ENCODE measurements at regions not wholly inside any gene's neighbourhood (a gene's known extent, or its start where the extent isn't known, plus 50 kb on each side); places are given as distances from the start of the nearest gene placed in this dataset.
"Not testable (repeated sequence)": the region's sequence is repeated elsewhere in the genome, so short reads cannot be mapped to it uniquely, and the experiment has no call there.

- no peak for DNase-seq
Observed at GRCh38 chr14:34300330-34300729, 161.7 kb downstream of the SPTSSA start.

GRCh38 chr14:34299360-34299759, 162.7 kb downstream of the SPTSSA start:
- no peak for DNase-seq

GRCh38 chr14:34297786-34298520, 164.1 kb downstream of the SPTSSA start:
- no peak for DNase-seq

- DNase-seq = no peak
Observed at GRCh38 chr14:34283590-34283989, 178.4 kb downstream of the SPTSSA start.

GRCh38 chr14:34277191-34277590, 184.8 kb downstream of the SPTSSA start:
- DNase-seq = no peak

- no peak for DNase-seq
Observed at GRCh38 chr14:34275530-34275929, 186.5 kb downstream of the SPTSSA start.

- no peak for DNase-seq
Observed at GRCh38 chr14:34275078-34275477, 187.0 kb downstream of the SPTSSA start.

- not testable (repeated sequence) for DNase-seq
Observed at GRCh38 chr14:34273716-34274115, 188.3 kb downstream of the SPTSSA start.

- no peak for DNase-seq
Observed at GRCh38 chr14:34270361-34270760, 191.7 kb downstream of the SPTSSA start.

GRCh38 chr14:34266344-34266743, 195.7 kb downstream of the SPTSSA start:
- DNase-seq = no peak

- DNase-seq = no peak
Observed at GRCh38 chr14:34262127-34262910, 199.7 kb downstream of the SPTSSA start.

GRCh38 chr14:34259996-34260395, 202.0 kb downstream of the SPTSSA start:
- no peak for DNase-seq

- no peak for DNase-seq
Observed at GRCh38 chr14:34258318-34258717, 203.7 kb downstream of the SPTSSA start.

GRCh38 chr14:34257505-34257904, 204.5 kb downstream of the SPTSSA start:
- DNase-seq = no peak

GRCh38 chr14:34256223-34256622, 205.8 kb downstream of the SPTSSA start:
- DNase-seq = no peak

GRCh38 chr14:34254571-34254970, 207.5 kb downstream of the SPTSSA start:
- no peak for DNase-seq

GRCh38 chr14:34254031-34254430, 208.0 kb downstream of the SPTSSA start:
- DNase-seq = no peak

GRCh38 chr14:34252227-34252626, 209.8 kb downstream of the SPTSSA start:
- DNase-seq = no peak

GRCh38 chr14:34251662-34252061, 210.4 kb downstream of the SPTSSA start:
- no peak for DNase-seq

- DNase-seq = no peak
Observed at GRCh38 chr14:34250959-34251358, 211.1 kb downstream of the SPTSSA start.

GRCh38 chr14:34247605-34248004, 214.4 kb downstream of the SPTSSA start:
- no peak for DNase-seq

GRCh38 chr14:34246206-34246605, 215.8 kb downstream of the SPTSSA start:
- DNase-seq = no peak

- DNase-seq = no peak
Observed at GRCh38 chr14:34243401-34243800, 218.6 kb downstream of the SPTSSA start.

- no peak for DNase-seq
Observed at GRCh38 chr14:34243001-34243400, 219.0 kb downstream of the SPTSSA start.
